GM21528 (cell line): ENCODE measurements at regions not wholly inside any gene's neighbourhood (a gene's known extent, or its start where the extent isn't known, plus 50 kb on each side); places are given as distances from the start of the nearest gene placed in this dataset.

Experiments
- ATAC-seq: cut with Tn5 transposase; IDR thresholded peaks from one replicate; pipeline ENCODE4 v1.9.1; 2021; ENCODE audit warnings: mild to moderate bottlenecking, moderate library complexity; ENCODE audit not compliant: unreplicated experiment, low FRiP score

DNA sequence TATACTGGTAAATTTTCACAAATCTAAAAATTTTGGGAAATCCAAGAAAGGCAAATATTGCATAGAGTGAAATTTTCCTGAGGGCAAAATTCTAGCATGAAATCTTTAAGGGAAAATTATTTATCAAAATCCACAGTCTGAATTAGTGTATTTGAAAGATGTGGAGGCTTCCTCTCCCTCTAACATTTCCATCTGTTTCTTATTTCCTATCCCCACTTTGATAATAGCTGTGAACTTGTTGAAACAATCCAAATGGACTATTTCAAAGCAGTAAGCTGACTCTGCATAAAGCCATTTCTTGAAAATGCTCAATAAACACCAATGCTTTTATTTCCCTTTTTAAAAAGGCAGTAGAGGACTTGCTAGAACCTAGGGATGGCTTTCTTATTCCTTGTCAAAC, 107.3 kb upstream of the PABPC4L start:
- no peak for ATAC-seq

DNA sequence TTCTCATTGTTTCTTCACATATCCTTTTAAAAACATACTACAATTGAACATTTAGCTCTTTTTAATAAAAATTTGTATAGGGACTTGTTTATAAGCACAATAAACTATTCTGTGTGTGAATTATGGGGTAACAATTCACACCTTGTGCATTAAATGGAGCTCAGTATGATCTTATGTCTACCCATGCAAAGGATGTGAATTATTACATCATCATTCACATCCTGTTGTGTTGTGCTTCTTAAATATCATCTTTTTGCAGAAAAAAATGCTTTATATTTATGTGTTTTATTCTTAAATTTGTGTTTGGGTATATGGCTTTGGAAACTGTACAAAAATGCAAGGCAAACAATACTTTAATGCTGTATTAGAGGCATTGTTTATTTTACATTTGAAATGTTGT, 96.7 kb upstream of the PABPC4L start:
- ATAC-seq, result no peak

DNA sequence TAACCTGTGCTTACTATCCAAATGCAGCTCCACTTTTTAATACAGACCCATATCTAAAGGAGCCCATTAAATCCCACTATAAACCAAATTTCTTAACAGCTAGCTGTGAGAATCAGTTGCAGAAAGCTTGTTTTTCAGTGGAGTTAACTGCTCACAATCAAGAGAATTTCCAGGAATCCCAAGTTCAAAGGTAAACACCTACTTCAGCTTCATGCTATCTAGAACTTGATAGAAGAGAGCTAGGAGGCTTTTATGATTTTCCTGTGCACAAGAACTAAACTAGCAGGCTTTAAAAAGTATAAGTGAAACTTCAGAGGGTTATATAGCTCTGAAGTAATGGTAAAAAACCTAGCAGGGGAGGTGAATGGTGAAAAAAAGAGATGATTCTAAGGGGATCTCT, 96.2 kb upstream of the PABPC4L start:
- no peak for ATAC-seq

DNA sequence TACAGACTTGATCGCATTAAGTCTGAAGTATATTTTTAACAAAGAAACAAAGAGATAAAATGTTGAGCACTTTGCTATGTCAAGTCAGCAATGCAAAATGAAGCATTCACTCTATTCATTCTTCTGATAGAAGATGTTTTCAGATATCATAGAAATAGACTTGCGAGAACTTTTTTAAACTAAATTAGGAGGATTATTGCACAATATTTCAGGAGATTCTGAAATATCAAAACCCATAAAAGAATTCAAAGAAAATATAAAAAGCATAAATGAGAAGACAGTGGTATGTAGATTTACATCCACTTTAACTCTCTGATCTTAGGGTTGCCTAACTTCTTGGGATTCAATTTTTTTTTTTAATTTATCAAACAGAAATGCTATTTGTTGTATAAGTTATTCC, 81.1 kb upstream of the PABPC4L start:
- no peak for ATAC-seq

DNA sequence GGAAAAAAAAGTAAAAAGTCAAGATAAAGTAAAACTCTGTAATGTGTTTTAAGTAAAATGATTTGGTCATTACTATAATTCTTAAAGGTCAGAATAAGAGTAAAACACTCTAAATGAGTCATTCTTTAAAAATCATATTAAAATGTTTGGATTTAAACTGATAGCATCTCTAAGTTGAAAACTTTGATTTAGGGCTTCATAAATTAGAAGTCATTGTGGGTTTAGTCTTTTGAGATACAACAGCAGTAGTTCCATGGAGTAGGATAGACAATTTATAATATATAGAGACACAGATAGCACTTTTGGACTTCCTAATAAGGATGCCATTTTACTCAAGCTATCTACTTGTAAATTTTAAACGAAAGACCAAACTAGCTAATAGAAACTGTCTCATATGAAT, 77.1 kb upstream of the PABPC4L start:
- no peak for ATAC-seq

DNA sequence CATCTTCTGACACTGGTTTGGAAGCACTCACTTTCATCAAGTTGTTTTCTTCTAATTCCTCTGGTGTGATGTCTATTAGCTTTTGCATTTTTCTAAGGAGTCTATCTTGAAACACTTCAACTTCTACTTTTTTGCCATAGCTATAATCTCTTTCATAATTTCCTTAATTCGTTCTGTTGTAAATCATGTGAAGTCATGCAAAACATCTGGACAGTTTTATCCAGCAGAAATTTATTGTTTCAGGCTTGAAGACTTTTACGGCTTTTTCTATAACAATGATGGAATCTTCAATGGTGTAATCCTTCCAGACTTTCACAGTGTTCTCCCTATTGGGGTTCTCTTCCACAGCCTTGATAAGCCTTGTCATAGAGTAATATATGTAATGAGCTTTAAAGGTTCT, 74.9 kb upstream of the PABPC4L start:
- ATAC-seq, result no peak

DNA sequence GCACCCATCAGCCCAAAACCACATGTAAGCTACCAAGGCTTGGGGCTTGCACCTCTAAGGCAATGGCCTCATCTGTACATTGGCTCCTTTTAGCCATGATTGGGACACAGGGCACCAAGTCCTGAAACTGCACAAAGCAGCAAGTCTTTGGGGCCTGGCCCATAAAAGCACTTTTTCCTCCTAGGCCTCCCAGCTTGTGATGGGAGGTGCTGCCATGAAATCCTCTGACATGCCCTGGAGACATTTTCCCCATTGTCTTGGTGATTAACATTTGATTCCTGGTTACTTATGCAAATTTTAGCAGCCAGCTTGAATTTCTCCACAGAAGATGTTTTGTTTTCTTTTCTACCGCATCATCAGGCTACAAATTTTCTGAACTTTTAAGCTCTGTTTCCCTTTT, 58.5 kb upstream of the PABPC4L start:
- no peak for ATAC-seq
